Panc1 (cell line): ENCODE measurements at regions not wholly inside any gene's neighbourhood (a gene's known extent, or its start where the extent isn't known, plus 50 kb on each side); places are given as distances from the start of the nearest gene placed in this dataset.

Experiments used
- POLR2AphosphoS5 ChIP-seq: IDR thresholded peaks from 2 replicates; pipeline ENCODE4 v1.6.1; 2012; ENCODE audit warnings: mild to moderate bottlenecking, low read depth, low read length, moderate library complexity
- TF ChIP-seq, protein P1 (sequence below): fragments of 450-650 bp; IDR thresholded peaks from 2 replicates; pipeline ENCODE4 v1.5.1; 2017; ENCODE audit warnings: mild to moderate bottlenecking
- TF ChIP-seq, protein P2 (sequence below), 2 experiments: IDR thresholded peaks; 2 replicates each; pipeline ENCODE4 v1.6.1; 2011 to 2012; ENCODE audit warnings: low read depth in 2 of 2, control low read depth in 1 of 2, low read length in 1 of 2, mild to moderate bottlenecking in 1 of 2, moderate library complexity in 1 of 2; ENCODE audit not compliant: insufficient read depth in 1 of 2

DNA sequence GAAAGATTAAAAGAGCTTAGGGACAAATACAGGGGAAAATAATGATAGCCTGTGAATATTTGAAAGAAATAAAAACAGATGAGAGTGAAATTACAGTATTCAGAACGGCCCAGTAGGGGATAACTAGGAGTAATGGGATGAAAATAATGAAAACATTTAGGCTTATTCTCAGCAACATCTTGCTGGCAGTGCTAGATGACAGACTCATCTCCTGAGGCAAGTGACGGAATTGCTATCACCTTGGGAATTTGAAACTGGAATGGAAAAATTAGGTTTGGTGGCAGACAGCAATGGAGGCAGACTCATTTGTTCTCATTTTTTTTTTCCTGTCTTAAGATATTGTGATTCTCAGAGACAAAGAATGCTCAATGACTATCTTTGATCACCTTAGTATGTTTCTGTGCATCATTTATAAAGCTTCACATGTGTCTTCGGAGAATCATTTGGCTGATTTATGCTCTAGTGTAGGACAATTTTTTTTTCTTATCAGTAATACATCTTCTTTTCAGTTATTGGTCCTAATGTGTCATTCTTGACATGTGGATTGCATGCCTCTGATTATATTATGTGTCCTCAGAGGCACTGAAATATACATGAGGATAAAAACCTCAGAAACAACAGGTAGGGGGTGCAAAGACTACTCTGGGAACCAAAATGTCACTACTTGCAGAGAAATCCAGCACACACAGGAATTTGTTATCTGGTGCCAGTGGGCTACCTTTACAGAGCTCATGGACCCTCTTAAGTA lies 711.7 kb downstream of the EDEM1 start:
- TF ChIP-seq, protein P1, sequence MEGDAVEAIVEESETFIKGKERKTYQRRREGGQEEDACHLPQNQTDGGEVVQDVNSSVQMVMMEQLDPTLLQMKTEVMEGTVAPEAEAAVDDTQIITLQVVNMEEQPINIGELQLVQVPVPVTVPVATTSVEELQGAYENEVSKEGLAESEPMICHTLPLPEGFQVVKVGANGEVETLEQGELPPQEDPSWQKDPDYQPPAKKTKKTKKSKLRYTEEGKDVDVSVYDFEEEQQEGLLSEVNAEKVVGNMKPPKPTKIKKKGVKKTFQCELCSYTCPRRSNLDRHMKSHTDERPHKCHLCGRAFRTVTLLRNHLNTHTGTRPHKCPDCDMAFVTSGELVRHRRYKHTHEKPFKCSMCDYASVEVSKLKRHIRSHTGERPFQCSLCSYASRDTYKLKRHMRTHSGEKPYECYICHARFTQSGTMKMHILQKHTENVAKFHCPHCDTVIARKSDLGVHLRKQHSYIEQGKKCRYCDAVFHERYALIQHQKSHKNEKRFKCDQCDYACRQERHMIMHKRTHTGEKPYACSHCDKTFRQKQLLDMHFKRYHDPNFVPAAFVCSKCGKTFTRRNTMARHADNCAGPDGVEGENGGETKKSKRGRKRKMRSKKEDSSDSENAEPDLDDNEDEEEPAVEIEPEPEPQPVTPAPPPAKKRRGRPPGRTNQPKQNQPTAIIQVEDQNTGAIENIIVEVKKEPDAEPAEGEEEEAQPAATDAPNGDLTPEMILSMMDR: no peak
- TF ChIP-seq, protein P2, sequence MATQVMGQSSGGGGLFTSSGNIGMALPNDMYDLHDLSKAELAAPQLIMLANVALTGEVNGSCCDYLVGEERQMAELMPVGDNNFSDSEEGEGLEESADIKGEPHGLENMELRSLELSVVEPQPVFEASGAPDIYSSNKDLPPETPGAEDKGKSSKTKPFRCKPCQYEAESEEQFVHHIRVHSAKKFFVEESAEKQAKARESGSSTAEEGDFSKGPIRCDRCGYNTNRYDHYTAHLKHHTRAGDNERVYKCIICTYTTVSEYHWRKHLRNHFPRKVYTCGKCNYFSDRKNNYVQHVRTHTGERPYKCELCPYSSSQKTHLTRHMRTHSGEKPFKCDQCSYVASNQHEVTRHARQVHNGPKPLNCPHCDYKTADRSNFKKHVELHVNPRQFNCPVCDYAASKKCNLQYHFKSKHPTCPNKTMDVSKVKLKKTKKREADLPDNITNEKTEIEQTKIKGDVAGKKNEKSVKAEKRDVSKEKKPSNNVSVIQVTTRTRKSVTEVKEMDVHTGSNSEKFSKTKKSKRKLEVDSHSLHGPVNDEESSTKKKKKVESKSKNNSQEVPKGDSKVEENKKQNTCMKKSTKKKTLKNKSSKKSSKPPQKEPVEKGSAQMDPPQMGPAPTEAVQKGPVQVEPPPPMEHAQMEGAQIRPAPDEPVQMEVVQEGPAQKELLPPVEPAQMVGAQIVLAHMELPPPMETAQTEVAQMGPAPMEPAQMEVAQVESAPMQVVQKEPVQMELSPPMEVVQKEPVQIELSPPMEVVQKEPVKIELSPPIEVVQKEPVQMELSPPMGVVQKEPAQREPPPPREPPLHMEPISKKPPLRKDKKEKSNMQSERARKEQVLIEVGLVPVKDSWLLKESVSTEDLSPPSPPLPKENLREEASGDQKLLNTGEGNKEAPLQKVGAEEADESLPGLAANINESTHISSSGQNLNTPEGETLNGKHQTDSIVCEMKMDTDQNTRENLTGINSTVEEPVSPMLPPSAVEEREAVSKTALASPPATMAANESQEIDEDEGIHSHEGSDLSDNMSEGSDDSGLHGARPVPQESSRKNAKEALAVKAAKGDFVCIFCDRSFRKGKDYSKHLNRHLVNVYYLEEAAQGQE (IDR thresholded peaks at IDR 0.05; ENCODE audit: insufficient read depth in 1 of 2, low read depth in 2 of 2, low read length in 1 of 2): no peak
- TF ChIP-seq POLR2AphosphoS5: no peak
